Activated CD8-positive, alpha-beta memory T cell treated with anti-CD3 and anti-CD28 coated beads, Interleukin-2, amount 50 U/mL, for 48 hours (primary cell): ENCODE measurements at regions not wholly inside any gene's neighbourhood (a gene's known extent, or its start where the extent isn't known, plus 50 kb on each side); places are given as distances from the start of the nearest gene placed in this dataset.
A peak's percentile ranks its signal among the peaks of the same experiment; 100 is the strongest.
"Not testable (repeated sequence)": the region's sequence is repeated elsewhere in the genome, so short reads cannot be mapped to it uniquely, and the experiment has no call there.

Source experiments
- DNase-seq: peaks from one replicate; pipeline ENCODE4 v3.0.0-alpha.2; 2020

DNA sequence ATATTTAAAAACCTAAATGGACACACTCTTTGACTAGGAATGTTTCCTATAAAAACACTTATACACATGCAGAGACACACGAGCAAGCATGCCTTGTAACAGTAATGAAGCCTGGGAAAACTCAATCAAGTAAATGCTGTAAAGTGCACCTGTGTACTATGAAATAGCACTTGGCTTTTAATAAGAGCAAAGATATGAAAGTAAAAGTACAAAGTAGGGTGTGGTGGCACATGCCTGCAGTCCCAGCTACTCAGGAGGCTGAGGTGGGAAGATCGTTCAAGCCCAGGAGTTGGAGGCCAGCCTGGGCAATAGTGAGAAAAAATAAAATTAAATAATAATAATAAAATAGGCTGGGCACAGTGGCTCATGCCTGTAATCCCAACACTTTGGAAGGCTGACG lies 166.9 kb upstream of the GRK3 start:
- DNase-seq: no peak

DNA sequence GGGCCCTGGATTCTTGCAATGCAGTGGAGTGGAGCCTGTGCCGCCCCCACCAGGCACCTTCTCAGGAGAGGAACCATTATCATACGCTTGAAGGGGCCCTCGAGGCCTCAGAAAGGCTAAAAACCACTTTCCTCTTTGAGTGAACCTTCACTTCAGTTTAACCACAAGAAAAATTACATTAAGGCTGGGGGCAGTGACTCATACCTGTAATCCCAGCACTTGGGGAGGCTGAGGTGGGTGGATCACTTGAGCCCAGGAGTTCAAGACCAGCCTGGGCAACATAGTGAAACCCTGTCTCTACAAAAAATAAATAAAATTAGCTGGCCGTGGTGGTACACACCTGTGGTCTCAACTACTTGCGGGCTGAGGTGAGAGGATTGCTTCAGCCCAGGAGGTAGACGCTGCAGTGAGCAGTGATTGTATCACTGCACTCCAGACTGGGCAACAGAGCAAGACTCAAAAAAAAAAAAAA lies 165.8 kb upstream of the GRK3 start:
- DNase-seq: peak; percentile 66

DNA sequence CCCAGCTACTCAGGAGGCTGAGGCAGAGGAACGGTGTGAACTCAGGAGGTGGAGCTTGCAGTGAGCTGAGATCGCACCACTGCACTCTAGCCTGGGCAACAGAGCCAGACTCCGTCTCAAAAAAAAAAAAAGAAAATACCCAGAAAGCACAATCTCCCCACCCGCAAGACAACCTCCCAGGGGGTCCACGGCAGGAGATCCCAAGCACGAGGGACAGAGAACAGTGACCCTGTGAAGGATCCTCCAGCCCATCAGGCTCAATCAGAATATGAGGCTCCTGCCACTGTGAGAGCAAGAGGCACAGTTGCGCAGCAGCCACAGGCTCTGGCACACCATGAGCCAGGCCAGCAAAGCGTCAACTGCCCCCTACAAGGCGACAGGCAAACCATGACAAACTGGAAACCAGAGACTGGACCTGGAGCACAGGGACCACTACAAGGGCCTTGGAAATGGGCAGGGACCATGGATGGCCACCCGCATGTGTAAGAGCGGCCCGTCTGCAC lies 164.8 kb upstream of the GRK3 start:
- no peak for DNase-seq

DNA sequence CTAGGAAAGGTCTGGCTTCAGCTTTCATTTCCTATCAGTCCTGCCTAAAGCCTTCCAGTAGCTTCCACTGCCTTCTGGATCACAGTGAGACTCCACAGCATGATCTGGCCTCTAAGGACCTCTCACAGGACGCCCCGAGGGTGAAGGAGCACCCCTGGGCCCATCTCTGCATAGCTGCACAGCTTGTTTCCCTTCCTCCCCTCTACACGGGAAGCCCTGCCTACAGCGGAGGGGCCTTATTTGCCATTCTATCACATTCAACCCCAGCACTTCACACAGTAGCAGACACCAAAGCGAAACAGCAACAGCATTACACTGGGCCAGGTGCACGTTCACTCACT lies 162.3 kb upstream of the GRK3 start:
- DNase-seq: no peak

DNA sequence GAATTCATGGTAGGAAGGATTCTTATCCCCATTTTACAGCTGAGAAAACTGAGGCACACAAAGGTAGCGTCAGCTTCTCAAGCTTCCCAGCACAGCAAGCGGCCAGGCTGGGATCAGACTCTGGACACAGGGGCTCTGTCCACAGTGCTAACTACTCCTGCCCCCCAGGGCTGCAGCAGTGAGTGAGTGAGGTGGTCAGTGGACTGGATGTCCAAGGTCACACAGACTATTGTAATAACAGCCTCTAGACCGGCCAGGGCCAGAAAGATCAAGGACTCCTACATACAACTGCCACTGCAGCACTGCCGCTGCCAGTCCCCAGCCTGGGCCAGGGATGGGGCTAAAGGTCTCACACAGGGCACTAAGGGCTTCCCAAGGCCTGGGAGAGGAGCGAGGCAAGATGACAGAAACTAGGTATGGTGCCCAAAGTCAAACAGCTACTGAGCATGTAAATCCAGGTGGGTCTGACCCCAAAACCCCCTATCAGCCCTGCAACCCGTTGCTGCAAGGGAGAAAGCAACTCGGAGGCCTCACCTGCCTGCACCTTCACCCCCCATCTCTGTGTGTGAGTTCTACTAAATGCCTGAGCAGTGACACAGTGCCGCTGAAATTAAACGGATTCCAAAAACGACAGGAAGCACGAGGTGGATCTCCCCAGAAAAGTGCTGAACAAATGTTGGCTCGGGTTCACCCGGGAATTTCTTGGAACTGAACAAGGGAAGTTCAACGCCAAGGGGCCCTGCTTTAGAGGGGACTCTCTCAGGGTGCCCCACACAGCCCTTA lies 161.8 kb upstream of the GRK3 start:
- DNase-seq: no peak

DNA sequence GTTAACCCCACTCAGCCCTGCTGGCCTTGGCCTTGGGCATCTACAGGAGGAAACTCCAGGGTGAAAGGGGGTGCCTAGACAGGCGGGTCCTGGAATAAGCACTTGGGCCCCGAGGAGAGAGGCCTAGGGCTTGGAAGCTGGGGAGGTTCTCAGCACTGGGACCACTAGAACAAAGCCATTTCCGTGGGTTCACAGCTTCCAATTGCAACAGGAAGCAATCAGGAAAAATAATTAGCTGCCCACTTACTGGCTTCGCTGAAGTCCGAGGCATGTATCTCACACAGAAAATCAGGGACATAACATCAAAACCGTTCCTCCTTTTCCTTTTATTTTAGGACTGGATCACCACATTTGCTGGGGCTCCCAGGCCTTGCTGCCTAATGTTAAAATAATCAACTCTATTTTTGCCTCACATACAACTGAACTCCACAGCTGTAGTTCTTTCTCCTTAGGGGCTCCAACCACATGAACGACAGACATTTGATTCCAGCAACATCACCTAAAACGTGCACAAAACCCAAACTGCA lies 161.1 kb upstream of the GRK3 start:
- DNase-seq: no peak

DNA sequence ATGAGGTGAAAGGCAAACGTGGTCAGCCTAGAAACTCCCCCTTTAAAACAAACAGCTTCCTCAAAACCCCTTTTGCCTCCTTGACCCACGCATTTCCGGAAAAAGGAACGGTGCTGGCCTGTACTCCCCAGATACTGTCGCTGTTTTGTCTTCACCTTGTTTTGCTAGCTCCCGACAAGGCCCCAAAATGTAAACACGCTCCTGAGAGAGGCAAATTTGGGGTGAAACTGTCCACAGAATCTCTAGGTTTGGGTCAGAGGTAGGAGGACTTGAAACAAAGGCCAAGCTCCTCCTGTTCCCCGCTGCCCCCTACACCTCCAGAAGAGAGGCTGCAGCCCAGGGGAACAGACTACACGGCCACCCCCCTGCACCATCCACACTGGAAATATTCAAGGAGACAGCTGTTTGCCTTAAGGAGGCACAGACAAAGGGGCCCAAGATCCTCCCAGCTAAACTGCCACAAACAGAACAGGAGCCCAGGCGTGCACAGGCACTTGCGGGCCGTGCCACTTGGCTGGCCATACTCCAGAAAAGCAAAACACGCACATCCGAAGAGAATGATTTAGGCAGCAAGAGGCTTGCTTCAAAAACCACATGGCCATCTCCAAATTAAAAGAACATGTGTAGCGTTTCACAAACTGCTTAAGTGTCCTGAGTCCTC lies 160.5 kb upstream of the GRK3 start:
- DNase-seq: no peak

DNA sequence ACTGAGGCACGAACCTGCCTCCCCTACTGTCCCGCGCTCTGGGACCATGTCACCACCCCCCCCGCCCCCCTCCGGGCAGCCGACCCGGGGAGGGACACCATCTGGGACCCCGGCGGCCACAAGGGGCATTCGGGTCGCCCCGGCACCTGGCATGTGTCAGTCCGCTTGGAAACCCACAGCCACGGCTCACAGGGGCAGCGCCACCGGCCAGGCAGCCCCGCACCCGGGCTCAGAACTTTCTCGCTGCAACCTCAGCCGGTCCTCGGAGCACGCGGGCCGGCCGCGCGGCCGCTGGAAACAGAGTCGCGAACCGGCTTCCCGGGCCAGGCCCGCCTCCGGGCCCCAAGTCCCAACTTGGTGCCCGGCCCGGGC lies 159.9 kb upstream of the GRK3 start:
- no peak for DNase-seq

DNA sequence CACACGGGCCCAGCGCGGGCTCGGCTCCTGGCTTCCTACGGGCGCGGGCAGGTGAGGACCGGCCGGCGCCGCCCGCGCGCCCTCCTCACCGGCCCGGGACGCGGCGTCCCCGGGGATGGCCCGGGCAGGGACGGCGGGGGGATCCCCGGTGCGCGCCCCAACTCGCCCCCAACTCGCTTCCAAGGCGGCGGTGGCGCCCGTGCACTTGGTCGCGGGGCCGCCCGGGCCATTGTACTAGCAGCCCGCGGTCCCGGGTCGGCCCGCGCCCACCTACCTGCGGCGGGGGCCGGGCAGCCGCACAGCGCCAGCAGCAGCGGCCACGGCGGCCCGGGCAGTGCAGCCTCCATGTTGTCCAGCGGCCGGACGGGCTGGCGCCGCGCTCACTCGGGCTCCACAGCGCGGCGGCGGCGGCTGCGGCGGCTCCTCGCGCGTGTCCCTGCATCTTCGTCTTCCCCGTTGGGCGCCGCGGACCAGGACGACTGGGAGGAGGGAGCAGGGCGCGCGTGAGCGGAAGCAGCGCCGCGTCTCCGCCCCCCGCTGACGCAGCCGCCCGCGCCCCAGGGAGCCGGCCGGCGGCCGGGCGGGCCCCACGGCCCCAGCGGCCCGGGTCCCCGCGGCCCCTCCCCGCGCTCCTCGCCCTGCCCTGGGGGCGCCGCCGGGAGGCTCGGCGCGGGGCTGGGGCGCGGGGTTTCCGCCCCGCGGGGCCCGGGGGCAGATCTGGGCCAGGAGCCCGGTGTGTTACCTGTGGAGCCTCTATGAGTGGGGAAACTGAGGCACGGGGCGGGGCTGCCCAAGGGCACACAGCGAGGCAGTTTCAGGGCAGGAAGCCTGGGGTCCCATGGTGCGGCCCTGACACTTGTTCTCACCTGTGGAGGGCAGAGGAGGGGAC lies 159.3 kb upstream of the GRK3 start:
- DNase-seq: peak; percentile 84

DNA sequence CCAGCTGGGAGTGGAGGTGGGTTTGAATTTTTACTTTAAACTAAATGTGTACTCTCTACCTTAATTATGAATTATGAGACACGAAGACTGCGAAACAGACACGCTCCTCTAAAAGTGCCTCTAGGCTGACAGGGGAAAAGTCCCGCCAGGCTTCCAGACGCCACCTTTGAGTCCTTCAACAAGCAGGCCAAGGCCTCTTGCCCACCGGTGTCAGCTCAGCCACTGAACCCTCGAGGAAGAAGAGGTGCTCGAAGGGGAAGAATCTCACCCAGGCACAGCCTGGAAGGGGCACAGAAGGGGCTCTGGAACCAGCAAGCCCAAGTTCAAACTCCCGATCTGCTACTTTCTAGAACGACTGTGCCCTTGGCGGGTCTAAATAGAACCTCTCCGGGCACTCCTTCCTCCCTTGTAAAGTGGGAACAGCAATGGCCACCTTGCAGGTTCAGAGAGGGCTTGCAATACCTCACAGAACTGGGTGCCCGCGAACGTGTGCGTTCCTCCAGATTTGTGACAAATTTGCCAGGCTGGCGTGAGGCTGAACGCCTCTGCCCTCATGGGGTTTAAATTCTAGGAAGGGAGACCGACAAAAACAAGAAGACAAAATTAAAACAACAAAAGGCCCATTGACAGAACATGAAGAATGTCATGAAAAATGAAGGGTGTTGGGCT lies 158.5 kb upstream of the GRK3 start:
- DNase-seq: no peak

DNA sequence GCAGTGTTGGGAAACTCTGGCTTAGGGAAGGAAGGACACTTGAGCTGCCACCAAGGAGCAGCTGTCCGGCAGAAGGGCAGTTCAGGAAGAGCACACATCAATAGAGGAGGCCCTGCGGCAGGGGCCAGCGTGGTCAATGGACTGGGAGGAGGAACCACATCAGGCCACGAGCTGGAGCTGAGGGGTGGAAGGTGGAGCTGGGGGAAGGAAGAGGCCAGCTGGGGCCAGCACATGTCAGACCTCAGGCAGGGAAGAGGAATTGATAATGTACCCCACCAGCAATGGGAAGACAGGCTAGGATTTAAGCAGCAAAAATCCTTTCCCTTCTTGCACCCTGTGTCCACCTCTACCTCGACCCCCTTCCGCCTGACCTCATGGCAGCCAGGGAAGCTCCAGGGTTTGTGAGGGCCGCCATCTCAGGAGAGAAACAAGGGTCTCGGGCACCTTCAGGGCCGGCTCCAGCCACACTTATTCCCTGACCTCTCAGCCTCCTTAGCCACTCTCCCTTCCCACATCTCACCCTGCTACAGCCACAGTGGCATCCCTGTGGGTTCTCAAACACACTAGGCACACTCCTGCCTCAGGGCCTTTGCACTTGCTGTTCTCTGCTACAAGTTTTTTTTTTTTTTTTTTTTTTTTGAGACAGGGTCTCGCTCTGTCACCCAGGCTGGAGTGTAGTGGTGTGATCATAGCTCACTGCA lies 157.8 kb upstream of the GRK3 start:
- DNase-seq: no peak

DNA sequence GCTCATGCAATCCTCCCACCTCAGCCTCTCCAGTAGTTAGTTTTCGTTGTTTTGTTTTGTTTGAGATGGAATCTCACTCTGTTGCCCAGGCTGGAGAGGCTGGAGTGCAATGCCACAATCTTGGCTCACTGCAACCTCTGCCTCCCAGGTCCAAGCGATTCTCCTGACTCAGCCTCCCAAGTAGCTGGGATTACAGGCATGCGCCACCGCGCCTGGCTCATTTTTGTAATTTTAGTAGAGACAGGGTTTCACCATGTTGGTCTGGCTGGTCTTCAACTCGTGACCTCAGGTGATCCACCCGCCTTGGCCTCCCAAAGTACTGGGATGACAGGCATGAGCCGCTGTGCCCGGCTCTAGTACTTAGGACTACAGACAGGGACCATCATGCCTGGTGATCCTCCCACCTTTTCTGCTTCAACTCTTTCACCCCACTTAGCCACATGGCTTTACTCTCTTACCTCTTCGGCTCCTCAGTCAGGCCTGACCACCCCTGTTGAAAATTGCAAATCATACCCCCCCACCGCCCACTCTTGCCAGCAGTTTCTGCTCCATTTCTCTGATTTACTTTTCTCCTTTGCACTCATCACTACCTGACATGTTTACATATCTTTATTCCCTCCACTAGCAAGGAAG lies 157.1 kb upstream of the GRK3 start:
- no peak for DNase-seq

DNA sequence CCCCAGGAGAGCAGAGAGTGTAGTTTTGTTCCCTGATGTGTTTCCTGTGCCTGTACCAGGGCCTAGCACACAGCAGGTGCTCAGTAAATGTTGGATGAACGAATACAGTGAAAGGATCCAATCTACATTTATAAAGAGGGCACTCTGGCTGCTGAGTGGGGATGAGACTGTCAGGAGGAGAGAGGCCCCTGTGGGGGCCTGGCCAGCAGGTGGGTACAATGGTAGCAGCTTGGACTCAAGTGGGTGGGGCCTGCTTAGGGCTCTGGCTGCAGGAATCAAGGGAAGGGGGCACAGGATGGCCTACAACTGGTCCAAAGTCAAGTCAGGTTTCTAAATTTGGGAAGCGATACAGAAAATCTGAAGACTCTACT lies 156.6 kb upstream of the GRK3 start:
- DNase-seq: no peak

DNA sequence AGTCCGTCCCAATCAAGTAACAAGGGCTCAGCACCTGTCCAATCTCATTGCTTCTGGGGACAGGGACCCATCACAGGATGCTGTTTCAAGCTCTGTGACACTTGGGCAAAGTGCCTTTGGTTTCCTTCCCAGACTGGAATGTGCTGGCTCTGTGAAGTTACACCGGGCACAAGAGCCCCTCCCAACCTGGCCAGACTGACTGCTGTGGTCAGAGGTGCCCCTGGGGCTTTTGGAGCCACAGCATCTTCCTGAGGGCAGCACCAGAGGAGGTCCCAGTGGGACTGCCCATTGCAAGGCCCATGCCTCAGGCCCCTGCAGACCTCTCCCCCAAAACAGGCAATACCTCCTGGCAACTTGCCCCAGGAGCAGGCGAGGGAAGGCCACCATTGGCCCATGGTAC lies 155.2 kb upstream of the GRK3 start:
- no peak for DNase-seq

DNA sequence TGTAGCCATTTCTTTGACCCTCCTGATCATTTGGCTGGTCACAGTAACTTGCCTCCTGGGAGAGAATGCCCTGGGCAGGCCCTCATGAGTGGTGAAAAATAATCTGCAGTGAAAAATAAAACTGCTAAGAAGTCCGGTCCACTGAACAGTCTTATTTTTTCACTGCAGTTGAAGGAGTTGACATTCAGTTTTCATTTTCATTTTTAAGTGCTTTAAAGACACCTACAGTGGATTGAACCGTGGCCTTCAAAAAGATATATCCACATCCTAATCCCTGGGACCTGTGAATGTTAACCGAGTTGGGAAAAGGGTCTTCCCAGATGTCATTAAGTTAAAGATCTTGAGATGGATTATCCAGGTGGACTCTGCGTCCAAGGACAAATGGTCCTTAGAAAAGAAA lies 153.6 kb upstream of the GRK3 start:
- DNase-seq: no peak

DNA sequence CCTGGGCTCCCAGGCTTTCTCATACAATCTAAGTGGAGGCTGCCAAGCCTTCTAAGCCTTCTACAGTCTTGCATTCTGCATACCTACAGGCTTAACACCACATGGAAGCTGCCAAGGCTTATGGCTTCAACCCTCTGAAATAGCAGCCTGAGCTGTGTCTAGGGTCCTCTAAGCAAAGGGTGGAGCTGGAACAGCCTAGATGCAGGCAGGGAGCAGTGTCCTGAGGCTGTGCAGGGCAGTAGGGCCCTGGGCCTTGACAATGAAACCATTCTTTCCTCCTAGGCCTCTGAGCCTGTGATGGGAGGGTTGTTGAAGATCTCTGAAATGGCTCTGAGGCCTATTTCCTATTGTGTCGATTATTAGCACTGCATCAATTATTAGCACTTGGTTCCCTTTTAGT lies 150.9 kb upstream of the GRK3 start:
- DNase-seq: no peak

DNA sequence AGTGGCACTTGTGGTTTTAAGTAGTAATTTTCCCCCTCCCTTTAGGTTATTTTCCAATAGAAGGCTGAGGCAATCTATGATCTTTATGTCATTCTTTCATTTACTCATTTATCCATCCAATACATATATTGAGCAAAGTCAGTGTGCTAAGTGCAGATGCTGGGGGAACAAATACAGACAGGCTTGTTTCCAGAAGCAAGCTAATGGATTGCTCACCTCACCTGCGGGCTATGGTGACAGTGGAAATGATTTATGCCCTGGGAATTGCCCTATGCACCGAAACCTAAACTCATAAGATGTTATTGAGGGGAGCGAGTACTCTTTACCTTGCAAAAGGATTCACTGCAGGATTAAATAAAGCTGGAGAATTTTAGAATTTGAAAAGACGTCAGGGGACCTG lies 148.7 kb upstream of the GRK3 start:
- not testable (repeated sequence) for DNase-seq

DNA sequence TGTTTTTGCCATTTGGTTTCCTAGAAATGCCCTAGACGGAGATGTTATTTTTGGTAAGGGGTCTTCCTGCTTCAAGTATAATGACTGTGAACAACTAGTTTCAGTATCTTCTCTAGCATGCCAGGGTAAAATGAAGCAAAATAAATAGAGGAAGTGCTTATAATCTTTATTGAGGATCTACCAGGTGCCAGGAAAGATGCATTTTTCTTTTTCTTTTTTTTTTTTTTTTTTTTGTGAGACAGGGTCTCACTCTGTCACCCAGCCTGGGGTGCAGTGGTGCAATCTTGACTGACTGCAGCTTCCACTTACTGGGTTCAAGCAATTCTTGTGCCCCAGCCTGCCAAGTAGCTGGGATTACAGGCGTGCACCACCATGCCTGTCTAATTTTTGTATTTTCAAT lies 146.6 kb upstream of the GRK3 start:
- DNase-seq: not testable (repeated sequence)

DNA sequence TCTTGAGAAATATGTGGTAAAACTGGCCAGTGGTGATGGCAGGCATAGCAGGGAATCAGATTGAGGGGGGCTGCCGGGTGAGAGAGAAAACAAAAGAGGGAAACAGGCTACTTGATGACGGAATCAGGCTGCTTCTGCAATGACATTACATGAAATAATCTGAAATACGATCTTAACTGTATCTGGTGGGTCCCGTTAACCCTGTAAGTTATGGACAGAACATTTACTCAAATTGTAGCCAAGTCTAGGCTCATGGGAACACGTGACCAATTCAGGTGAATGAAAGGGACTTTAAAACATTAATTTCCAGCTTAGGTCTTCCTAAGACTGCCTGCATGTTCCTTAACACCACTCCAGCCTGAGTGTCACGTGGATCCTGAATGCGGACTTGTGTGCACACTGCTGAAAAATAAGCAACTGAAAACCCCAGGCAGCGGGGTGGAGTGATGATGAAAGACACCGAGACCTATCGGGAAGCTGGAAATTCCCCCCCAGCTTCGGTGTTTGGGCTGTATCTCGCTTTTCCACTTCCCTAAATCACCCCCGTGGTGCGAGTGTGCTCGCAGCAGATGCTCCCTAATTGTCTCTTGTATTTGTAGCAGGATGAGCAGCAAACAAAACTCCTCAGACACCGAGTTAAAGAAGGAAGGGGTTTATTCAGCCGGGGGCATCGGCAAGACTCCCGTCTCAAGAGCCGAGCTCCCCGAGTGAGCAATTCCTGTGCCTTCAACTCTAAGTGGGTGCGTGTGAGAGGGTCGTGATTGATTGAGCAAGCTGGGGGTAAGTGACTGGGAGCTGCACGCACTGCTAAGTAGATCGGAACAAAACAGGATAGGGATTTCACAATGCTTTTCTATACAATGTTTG lies 145.0 kb upstream of the GRK3 start:
- DNase-seq: peak; percentile 54

DNA sequence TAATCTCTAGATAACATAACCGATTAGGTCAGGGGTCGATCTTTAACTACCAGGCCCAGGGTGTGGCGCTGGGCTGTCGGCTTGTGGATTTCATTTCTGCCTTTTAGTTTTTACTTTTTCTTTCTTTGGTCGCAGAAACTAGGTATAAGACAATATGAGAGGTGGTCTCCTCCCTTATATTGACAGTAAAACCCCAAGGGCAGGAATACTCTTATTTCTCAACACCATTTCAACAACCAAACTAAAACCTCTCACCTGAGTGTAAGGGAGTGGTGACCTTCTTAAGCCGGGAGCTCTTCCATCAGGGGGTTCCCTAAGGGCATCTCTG lies 144.4 kb upstream of the GRK3 start:
- DNase-seq: not testable (repeated sequence)

DNA sequence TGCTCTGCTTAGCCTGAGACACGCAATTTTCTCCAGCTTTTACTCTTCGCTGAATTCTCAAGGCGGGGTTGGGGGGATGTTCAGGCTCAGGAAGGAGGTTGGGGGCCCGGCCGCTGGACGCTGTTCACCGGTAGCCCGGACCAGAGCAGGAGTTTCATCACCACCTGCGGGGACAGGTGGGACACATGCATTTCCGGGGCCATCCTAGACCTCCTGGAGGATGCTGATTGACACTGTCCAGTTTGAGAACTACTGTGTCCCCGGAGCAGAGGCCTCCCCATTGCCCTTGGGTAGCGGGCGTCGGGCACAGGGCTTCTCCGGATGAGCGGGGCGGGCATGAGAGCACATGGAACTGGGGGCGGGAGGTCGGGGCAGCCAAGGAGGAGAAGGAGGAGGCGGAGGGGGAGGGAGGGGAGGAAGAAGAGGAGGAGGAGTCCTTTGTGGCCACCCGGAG lies 144.0 kb upstream of the GRK3 start:
- DNase-seq: no peak
